HG03469 (cell line): ENCODE measurements at regions not wholly inside any gene's neighbourhood (a gene's known extent, or its start where the extent isn't known, plus 50 kb on each side); places are given as distances from the start of the nearest gene placed in this dataset.
"Not testable (repeated sequence)": the region's sequence is repeated elsewhere in the genome, so short reads cannot be mapped to it uniquely, and the experiment has no call there.

Experiments used
- ATAC-seq: cut with Tn5 transposase; IDR thresholded peaks from one replicate; pipeline ENCODE4 v1.9.1; 2021; ENCODE audit warnings: mild to moderate bottlenecking, moderate library complexity, moderate number of reproducible peaks; ENCODE audit not compliant: unreplicated experiment

- no peak for ATAC-seq
Observed at GRCh38 chr9:84054341-84055010, 73.9 kb downstream of the RMI1 start.

- ATAC-seq = no peak
Observed at GRCh38 chr9:84057662-84058061, 77.1 kb downstream of the RMI1 start.

- no peak for ATAC-seq
Observed at GRCh38 chr9:84059936-84060335, 79.3 kb downstream of the RMI1 start.

- no peak for ATAC-seq
Observed at GRCh38 chr9:84061613-84062193, 81.1 kb downstream of the RMI1 start.

GRCh38 chr9:84062538-84062937 is 81.9 kb downstream of the RMI1 start:
- no peak for ATAC-seq

GRCh38 chr9:84067821-84068220 is 87.2 kb downstream of the RMI1 start:
- ATAC-seq = no peak

GRCh38 chr9:84068872-84069271 is 88.3 kb downstream of the RMI1 start:
- ATAC-seq = no peak

- ATAC-seq = no peak
Observed at GRCh38 chr9:84070590-84070989, 90.0 kb downstream of the RMI1 start.

- ATAC-seq = no peak
Observed at GRCh38 chr9:84072621-84073180, 92.1 kb downstream of the RMI1 start.

GRCh38 chr9:84075004-84075403 is 94.4 kb downstream of the RMI1 start:
- ATAC-seq = no peak

GRCh38 chr9:84076384-84076783 is 95.8 kb downstream of the RMI1 start:
- ATAC-seq = no peak

GRCh38 chr9:84077816-84078215 is 97.2 kb downstream of the RMI1 start:
- ATAC-seq = not testable (repeated sequence)

GRCh38 chr9:84079994-84080393 is 99.4 kb downstream of the RMI1 start:
- no peak for ATAC-seq

- ATAC-seq = no peak
Observed at GRCh38 chr9:84101964-84102632, 121.5 kb downstream of the RMI1 start.

GRCh38 chr9:84103651-84104377 is 123.2 kb downstream of the RMI1 start:
- ATAC-seq = no peak

GRCh38 chr9:84107081-84107480 is 126.5 kb downstream of the RMI1 start:
- no peak for ATAC-seq

- no peak for ATAC-seq
Observed at GRCh38 chr9:84107995-84108394, 127.4 kb downstream of the RMI1 start.

GRCh38 chr9:84111726-84112125 is 131.1 kb downstream of the RMI1 start:
- no peak for ATAC-seq

- no peak for ATAC-seq
Observed at GRCh38 chr9:84121991-84122523, 141.5 kb downstream of the RMI1 start.

- no peak for ATAC-seq
Observed at GRCh38 chr9:84122572-84122971, 142.0 kb downstream of the RMI1 start.
